HG03097 (cell line): ENCODE measurements at regions not wholly inside any gene's neighbourhood (a gene's known extent, or its start where the extent isn't known, plus 50 kb on each side); places are given as distances from the start of the nearest gene placed in this dataset.

Source experiments
- ATAC-seq: cut with Tn5 transposase; IDR thresholded peaks from one replicate; pipeline ENCODE4 v1.9.1; 2021; ENCODE audit not compliant: unreplicated experiment, low FRiP score

- ATAC-seq = no peak
Observed at GRCh38 chr22:48253136-48253535, 1490.7 kb downstream of the TBC1D22A start.

- no peak for ATAC-seq
Observed at GRCh38 chr22:48251629-48252028, 1489.2 kb downstream of the TBC1D22A start.

GRCh38 chr22:48250937-48251530 lies 1488.6 kb downstream of the TBC1D22A start:
- no peak for ATAC-seq

GRCh38 chr22:48250286-48250895 lies 1487.9 kb downstream of the TBC1D22A start:
- no peak for ATAC-seq

- ATAC-seq = no peak
Observed at GRCh38 chr22:48249713-48250268, 1487.3 kb downstream of the TBC1D22A start.

- no peak for ATAC-seq
Observed at GRCh38 chr22:48248901-48249455, 1486.5 kb downstream of the TBC1D22A start.

GRCh38 chr22:48247829-48248228 lies 1485.4 kb downstream of the TBC1D22A start:
- ATAC-seq = no peak

GRCh38 chr22:48245196-48245485 lies 1482.7 kb downstream of the TBC1D22A start:
- no peak for ATAC-seq

GRCh38 chr22:48244388-48245195 lies 1482.1 kb downstream of the TBC1D22A start:
- no peak for ATAC-seq

- ATAC-seq = no peak
Observed at GRCh38 chr22:48242461-48242864, 1480.0 kb downstream of the TBC1D22A start.

- ATAC-seq = no peak
Observed at GRCh38 chr22:48241658-48242057, 1479.2 kb downstream of the TBC1D22A start.

- no peak for ATAC-seq
Observed at GRCh38 chr22:48240935-48241230, 1478.4 kb downstream of the TBC1D22A start.

- no peak for ATAC-seq
Observed at GRCh38 chr22:48240148-48240934, 1477.9 kb downstream of the TBC1D22A start.

- no peak for ATAC-seq
Observed at GRCh38 chr22:48239461-48240147, 1477.2 kb downstream of the TBC1D22A start.

- ATAC-seq = no peak
Observed at GRCh38 chr22:48238966-48239365, 1476.5 kb downstream of the TBC1D22A start.

- ATAC-seq = no peak
Observed at GRCh38 chr22:48238284-48238915, 1476.0 kb downstream of the TBC1D22A start.

- ATAC-seq = no peak
Observed at GRCh38 chr22:48237466-48238283, 1475.2 kb downstream of the TBC1D22A start.

- ATAC-seq = no peak
Observed at GRCh38 chr22:48236261-48236660, 1473.8 kb downstream of the TBC1D22A start.

- ATAC-seq = no peak
Observed at GRCh38 chr22:48235744-48236143, 1473.3 kb downstream of the TBC1D22A start.
